GM19035 (cell line): ENCODE measurements at regions not wholly inside any gene's neighbourhood (a gene's known extent, or its start where the extent isn't known, plus 50 kb on each side); places are given as distances from the start of the nearest gene placed in this dataset.

Experiments used
- ATAC-seq: cut with Tn5 transposase; IDR thresholded peaks from one replicate; pipeline ENCODE4 v1.9.1; 2021; ENCODE audit not compliant: unreplicated experiment

DNA sequence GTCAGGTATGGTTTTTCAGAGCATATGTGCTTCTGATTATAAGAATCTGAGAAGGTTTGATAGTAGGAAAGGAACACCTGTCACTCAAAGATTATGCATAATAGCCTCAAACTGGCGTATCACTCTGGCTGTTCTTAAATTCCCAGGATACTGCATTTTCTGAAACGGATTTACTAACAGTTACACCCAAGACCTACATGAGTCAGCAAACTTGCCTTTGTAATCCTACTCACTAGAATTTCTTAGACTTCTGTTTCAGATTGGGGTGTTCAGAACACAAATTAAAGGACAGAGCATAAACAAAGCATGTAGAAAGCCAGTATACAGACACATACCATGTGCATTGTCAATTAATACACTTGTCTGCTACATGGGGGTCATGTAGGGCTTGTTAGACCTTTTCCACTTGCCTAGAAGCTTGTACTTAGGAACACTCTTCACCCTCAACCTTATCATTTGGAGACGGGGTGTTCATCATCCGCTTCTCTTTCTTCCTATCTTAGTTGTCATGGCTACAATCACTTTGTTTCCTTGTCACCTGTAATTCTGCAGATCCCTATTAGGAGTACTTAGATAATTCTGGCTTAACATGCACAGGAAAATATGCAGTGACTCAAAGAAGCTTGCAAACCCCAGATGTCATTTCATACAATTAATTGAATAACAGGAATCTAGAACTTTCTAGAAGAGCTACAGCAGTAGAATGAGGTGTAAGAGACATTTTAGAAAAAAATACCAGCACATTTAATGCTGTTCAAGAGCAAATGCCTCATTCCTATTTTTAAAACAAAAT is 593.0 kb upstream of the TENM3 start:
- ATAC-seq: no peak

DNA sequence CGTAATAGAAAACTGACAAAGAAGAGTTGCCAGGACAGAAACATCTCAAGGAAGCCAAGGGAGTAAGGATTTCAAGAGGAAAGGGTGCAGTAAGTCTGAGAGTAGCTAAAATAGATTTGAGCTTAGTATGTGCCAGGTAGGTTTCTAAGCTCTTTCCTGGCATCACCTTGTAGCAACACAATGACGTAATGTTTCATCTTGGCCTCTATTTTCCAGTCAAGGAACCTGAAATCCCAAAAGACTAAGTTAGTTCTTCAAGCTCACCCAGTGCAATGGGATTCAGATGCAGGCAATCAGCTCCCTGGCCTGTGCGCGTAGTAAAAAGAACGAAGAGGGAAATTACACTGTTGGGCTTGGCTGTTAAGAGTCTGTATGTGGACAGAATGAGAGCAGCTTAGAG is 586.5 kb upstream of the TENM3 start:
- no peak for ATAC-seq

DNA sequence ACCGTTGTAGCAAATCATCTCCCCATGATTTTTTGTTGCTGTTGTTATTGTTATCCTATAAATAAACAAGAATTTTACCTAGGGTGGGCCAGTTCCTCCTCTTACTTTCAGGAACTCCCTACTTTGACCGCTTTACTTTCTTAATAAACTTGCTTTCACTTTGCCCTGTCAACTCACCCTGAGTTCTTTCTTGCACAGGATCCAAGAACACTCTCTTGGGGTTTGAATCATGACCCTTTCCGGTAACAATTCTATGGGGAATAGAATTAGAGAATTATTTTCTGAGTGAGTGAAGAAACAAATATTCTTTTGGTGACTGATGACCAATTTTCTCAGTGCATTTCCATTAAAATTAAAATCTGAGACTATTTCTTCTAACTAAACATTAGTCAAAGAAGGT is 584.0 kb upstream of the TENM3 start:
- ATAC-seq: no peak

DNA sequence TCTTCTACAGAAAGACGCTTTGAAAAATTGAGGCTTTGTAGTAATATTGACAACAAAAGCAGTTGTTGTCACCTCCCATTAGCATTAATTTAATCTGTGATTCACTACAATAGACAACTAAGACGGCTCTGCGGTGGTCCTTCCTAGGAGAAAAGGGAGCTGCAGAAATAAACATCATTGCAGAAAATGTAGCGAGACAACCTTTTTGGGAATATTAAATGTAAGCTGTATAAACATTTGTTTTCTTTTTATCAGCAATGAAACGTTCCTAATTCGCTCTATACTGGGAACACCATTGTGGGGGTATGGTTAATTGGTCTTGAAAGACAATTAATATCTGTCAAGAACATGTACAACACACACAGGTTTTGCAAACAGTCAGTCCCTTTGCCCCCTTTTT is 583.3 kb upstream of the TENM3 start:
- no peak for ATAC-seq

DNA sequence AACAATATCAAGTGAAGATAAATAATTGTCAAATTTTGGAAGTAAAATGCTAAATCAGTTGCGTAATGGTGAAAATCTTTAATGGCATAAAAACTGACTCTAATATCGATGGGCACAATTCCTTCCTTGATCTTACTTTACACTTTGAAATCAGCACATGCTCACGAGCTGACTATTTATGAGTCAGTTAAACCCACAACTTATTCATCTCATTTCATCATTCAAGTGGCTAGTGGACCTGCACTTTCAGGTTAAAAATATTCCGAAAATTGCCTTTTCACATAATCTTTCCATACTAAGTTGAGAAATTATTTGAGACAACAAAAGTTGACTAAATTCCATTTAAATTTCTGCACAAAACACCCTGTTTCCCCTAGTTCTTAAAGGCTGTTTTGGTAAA is 582.1 kb upstream of the TENM3 start:
- ATAC-seq: no peak

DNA sequence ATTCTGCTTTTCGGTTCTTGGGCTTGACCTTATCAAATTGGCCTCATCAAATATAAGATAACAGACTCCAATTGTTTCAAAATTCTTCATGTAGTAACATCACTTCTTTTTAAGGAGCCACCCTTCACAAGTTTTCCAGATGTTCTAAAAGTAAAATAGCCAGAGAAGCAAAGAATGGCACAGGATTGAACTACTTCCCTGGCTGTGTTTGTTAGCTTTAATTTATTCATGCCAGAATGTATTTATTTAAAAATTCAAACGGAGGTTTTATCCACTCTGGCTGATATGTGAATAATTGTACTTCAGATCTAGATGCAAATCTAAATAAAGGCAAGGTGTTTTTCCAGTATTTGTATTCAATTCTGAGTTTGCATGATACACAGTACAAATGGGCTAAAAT is 581.3 kb upstream of the TENM3 start:
- ATAC-seq: no peak

DNA sequence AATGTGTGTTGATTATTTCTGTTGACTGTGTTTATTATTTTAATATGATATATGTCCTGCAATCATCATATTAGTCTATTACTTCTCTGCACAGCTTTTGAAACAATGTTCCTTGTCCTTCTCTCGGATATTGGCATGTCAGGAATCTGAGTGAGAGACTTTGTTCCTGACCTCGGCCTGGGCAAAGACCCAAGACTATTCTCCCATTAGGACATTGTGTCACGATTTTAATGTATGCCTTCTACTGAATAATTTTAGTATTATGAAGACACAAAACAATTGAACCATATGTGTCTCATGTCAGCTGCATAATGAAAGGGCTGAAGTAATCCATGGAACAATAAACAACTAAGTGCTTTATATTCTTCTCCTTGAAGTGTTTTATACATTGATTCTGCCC is 580.8 kb upstream of the TENM3 start:
- no peak for ATAC-seq

DNA sequence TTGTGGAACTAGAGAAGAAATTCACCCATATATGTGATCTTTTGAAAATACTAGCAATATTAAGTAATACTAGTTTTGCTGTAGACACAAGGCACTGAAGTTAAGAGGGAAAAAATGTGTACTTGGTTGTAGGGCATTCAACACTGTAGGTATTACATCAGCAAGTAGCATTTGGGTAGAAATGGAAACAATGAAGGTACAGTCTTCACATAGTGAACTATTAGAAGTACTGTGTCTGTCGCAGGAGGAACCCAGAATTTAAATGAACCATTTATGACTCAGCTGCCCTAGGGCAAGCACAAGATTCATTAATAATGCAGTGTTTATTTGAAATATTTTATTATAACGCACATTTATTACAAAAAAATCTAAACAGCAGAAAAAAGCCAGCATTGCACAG is 572.7 kb upstream of the TENM3 start:
- ATAC-seq: no peak

DNA sequence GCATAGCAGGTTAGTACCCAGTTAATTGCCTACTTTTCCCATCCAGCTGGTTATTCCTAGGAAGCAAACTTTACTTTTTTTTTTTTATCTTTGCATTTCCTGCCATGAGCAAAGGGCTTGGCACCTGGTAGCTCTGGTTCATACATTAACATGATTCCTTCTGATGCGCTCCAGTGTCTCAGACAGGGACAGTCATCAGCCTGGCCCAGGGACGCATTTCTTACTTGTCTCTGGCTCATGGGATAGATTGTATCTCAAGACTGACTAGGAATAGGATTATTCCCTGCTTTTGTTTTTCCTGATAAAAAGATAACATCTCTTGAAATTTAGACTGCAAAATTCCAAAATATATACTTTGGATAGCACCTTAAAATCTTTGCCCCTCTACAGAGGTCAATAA is 571.5 kb upstream of the TENM3 start:
- ATAC-seq: no peak

DNA sequence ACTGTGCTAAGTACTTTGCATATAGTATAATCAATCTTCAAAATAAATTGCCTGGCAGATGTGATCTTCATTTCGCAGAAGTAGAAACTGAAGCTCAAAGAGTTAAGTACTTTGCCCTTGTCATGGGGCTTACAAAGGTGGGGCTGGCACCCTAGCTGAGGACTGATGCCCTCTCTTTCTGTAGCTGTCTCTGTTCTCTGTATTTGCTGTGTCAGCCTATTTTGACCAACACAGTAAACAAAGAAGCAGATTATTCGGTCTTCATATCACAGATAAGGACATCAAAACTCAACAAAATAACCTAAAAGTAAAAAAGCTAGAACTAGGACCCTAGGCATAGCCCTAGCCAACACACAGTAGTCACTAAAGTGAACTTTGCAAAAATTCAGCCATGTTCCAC is 570.5 kb upstream of the TENM3 start:
- ATAC-seq: no peak

DNA sequence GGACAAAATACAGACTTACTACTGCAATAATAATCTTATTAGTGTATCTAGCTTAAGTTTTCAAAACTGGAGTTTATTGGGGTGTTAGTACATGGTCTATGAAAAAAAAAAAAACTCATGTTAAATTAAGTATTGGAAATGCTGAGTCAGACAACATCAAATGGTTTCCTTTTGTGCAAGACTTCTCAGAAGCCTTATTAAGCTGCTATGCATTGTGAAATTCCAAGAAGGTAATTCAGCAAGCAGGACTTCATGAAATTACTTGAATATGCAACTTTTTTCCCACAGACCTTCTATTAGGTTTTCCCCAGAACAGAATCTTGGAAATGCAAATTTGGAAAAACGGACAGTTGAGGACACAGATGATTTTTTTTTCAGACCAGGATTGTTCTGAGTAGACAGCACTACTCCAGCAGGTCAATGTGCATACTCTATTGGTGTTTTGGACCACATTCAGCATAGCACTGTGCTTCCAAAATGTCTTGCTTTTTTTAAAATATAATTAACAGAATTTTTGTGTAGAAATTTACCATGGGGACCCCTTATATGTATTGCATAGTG is 568.8 kb upstream of the TENM3 start:
- no peak for ATAC-seq

DNA sequence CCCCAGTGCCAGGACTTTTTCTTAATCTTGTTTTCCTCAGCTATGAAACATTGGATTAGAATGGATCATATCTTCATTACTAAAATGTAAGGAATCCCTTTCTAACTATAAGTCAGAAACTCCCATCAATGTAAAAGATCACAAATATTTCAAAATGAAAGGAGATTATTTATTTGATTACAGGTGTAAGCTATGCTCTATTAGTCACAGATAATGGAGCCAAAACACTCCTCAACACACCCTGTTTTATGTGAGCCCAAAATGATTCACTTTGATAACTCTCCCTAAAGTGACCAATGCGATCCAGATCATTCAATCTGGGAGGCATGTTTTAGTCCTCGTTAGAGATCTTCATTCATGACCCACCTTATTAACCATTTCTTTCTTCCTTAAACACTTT is 566.7 kb upstream of the TENM3 start:
- no peak for ATAC-seq

DNA sequence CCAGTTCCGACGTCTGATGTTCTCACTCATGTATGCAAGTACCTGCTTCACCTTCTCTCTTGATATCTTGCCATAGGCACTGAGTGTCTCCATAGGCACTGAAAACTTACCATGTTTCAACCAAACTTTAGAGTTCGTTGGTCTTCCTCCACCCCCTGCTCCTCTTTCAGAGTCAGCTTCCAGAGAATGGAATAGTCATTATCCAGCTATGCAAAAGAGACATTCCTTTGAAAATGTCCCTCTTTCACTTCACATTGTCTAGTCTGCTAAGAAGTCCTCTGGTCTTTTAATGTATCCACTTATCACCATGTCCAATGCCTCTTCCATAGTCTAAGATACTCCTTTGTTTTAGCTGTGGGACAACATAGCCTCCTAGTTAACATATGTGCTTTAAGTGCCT is 566.0 kb upstream of the TENM3 start:
- ATAC-seq: no peak

DNA sequence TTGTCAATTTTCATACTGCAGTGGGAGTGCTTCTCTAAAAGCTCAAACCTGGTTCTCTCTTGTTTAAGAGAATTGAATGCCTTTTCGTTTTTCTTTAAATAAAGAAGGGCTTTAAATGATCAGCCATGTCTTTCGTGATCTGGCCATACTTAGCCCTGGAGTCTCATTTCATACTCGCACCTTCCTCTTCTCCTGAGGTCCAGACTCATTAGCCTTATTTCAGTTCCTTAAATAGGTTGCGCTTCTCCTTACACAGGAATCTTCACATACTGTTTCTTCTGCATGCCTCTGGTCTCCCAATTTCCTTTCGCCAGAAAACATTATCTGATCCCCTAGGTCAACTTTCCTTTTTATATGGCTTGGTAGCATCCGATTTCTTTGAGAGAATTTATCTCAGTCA is 565.6 kb upstream of the TENM3 start:
- ATAC-seq: no peak

DNA sequence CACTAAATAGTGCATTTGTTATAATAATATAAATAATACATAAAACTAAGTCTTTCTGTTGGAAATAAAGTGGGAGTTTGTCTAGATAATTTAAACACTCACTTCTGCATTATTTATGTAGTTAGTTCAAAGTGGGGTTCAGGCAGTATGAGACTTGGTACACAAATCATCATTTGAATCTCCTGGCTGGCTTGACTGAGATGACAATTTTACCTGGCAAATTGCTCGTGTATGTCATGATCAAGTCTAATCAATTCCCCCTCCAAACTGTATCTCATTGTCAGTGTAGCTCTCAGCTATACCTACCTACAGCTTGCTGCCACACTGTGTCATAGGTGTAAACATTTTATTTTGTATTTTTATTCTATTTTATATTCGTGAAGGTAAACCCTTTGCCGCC is 563.4 kb upstream of the TENM3 start:
- ATAC-seq: no peak

DNA sequence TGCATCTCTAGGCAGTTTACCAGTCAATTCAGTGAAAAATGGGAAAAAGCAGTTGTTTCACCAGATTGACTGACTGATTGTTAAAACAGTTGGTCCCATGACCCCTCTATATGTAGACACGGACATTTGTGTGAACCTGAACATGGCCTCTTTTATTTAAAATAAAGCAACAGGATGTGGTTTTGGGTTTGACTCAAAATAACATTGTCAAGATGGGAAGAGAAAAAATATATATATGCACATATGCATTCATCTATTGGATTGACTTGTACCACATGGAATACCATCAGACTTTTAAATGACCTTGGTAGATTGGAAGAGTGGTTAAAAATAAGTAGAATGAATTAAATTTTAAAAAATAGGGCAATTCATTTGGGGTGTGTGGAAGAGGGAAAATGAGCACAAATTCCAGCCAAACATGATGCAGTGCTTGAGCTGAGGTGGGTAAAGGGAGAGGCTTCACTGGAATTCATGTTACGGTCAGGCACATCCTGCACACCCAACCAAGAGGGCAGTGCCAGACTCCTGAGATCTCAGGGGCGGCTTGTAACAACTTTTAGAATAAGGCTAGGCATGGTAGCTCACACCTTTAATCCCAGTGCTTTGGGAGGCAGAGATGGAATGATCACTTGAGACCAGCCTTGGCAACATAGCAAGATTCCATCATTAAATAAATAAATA is 560.7 kb upstream of the TENM3 start:
- no peak for ATAC-seq

- ATAC-seq: no peak
These were observed 558.9 kb upstream of the TENM3 start for GRCh38 chr4:181684310-181684709.

DNA sequence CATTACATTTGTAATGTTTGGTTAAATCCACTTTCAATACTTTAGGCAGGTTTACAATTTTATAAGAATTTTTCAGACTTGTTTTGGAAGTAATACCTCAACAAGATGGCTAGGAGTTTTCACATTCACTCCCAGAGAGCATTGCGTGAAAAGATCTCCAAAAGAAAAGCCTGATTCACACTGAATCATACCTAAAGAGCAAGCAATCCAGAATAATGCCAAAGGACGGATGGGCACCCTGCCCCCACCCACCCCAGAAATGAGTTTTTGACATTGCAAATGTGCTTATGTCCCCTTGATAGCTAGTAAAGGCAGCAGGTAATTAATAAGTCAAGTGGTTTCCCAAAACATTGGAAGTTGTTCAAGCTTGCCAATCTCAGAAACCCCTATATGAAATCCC is 557.7 kb upstream of the TENM3 start:
- no peak for ATAC-seq

DNA sequence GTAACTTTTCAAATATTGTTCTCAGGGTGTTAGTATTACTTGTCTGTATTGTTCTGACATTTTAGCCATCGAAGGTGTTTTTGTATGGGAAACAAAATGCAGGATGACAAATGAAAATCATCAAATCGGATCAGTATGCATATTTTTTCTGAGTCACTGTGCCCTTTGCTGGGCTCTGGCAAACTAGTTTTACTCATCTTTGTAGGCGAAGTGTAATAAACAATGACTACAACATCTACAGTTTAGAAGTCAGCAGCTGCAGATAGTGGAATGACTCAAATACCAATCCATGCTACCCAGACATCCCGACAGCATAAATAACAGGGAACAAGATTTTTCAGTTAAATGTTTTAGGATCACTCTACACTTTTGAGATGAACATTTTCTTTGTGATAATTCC is 557.3 kb upstream of the TENM3 start:
- ATAC-seq: no peak

DNA sequence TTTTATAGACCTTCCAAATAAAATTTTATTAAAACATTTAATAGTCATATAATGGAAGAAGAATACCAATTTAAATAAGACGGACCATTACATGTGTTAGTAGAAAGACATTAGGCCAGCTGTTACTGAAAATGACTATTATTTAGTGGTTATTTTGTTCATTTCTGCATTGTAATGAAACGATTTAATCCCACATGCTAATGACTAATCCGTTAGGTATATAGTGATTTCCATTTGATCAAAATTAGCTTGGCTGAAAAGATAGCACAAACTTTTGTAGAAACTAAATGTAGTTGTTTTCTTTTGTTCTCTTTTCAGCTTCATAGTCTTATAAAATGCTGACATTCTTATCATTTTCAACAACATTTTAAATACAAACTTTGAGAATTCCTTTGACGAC is 556.1 kb upstream of the TENM3 start:
- no peak for ATAC-seq

GRCh38 chr4:181688432-181688831 is 554.8 kb upstream of the TENM3 start:
- ATAC-seq: no peak

DNA sequence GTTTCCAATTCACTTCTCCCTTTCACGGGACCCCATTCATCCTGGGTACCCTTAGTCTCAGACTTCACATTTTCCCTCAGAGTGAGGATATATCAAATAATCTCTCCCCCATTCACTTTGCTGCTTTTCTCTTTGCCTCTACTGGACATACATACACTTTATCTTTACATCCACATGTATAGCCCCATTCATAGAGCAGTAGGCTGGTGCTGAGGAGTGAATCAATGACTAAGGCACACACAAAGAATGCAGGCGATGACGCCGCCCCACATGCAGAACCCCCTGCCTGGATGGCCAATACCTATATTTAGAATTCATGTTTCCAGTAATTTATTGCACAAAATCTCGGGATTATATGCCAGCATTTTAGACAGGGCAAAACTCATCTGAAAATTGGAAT is 554.3 kb upstream of the TENM3 start:
- ATAC-seq: no peak

- no peak for ATAC-seq
These were observed 552.7 kb upstream of the TENM3 start for GRCh38 chr4:181690498-181690897.
